Loucy (cell line): ENCODE measurements at regions not wholly inside any gene's neighbourhood (a gene's known extent, or its start where the extent isn't known, plus 50 kb on each side); places are given as distances from the start of the nearest gene placed in this dataset.

ENCODE experiments used
- H2AFZ ChIP-seq: fragments of 200-600 bp; sonication (generic); 2 replicates; pipeline ENCODE4 v1.6.0; 2016; ENCODE audit warnings: antibody characterized with exemption, mild to moderate bottlenecking, low read length, moderate library complexity
- H3F3A ChIP-seq: fragments of 200-600 bp; 2 replicates; pipeline ENCODE4 v1.6.0; 2016; ENCODE audit warnings: antibody characterized with exemption, low read depth, mild to moderate bottlenecking
- H3K27me3 ChIP-seq: fragments of 200-600 bp; sonication (generic); 2 replicates; pipeline ENCODE4 v1.6.1; 2014; ENCODE audit warnings: low read length, mild to moderate bottlenecking; ENCODE audit not compliant: insufficient read depth, poor library complexity, severe bottlenecking
- H3K36me3 ChIP-seq: fragments of 200-600 bp; sonication (generic); 2 replicates; pipeline ENCODE4 v1.6.1; 2016; ENCODE audit warnings: low read length; ENCODE audit not compliant: insufficient read depth
- H3K4me1 ChIP-seq: fragments of 200-600 bp; sonication (generic); 2 replicates; pipeline ENCODE4 v1.5.1; 2014; ENCODE audit warnings: low read length, mild to moderate bottlenecking; ENCODE audit not compliant: insufficient read depth, poor library complexity, severe bottlenecking
- H3K4me2 ChIP-seq: fragments of 200-600 bp; sonication (generic); 2 replicates; pipeline ENCODE4 v1.6.0; 2014; ENCODE audit warnings: antibody characterized with exemption, low read length, low read depth, mild to moderate bottlenecking; ENCODE audit not compliant: poor library complexity, severe bottlenecking
- H3K4me3 ChIP-seq: fragments of 200-600 bp; sonication (generic); 2 replicates; pipeline ENCODE4 v1.5.1; 2014; ENCODE audit warnings: low read length, mild to moderate bottlenecking, mixed read lengths; ENCODE audit not compliant: poor library complexity, severe bottlenecking
- H3K79me2 ChIP-seq: fragments of 200-600 bp; sonication (generic); 2 replicates; pipeline ENCODE4 v1.6.1; 2014; ENCODE audit warnings: low read length; ENCODE audit not compliant: insufficient read depth
- H3K9ac ChIP-seq: fragments of 200-600 bp; sonication (generic); 2 replicates; pipeline ENCODE4 v1.6.0; 2014; ENCODE audit warnings: mild to moderate bottlenecking, low read depth, low read length, moderate library complexity; ENCODE audit not compliant: poor library complexity, severe bottlenecking
- H3K9me2 ChIP-seq: fragments of 200-600 bp; sonication (generic); replicated peaks from 2 replicates; pipeline ENCODE4 v1.6.1; 2016; ENCODE audit warnings: low read depth, low read length, mixed read lengths
- H3K9me3 ChIP-seq: fragments of 200-600 bp; sonication (generic); 2 replicates; pipeline ENCODE4 v1.6.1; 2014; ENCODE audit warnings: mild to moderate bottlenecking, antibody characterized with exemption, low read length, low read depth; ENCODE audit not compliant: insufficient read depth
- H4K20me1 ChIP-seq: fragments of 200-600 bp; sonication (generic); 2 replicates; pipeline ENCODE4 v1.6.0; 2014; ENCODE audit warnings: antibody characterized with exemption, low read length, mild to moderate bottlenecking; ENCODE audit not compliant: insufficient read depth, poor library complexity, severe bottlenecking
- CTCF ChIP-seq: fragments of 200-600 bp; sonication (generic); conservative IDR thresholded peaks from 2 replicates; pipeline ENCODE4 v1.5.1; 2014; ENCODE audit warnings: mild to moderate bottlenecking, antibody characterized with exemption, low read length
- EZH2phosphoT487 ChIP-seq: fragments of 200-600 bp; IDR thresholded peaks from 2 replicates; pipeline ENCODE4 v1.6.1; 2018; ENCODE audit warnings: antibody characterized with exemption, mild to moderate bottlenecking, moderate library complexity, borderline replicate concordance

- no peaks in the 10 kb centered on the region for H4K20me1 ChIP-seq
- TF ChIP-seq CTCF = no peak
- TF ChIP-seq EZH2phosphoT487 = no peak
- H3K9me2 ChIP-seq = no peaks in the 10 kb centered on the region
- H3K9ac ChIP-seq = no peak overlapping the region
- no peaks in the 10 kb centered on the region for H3F3A ChIP-seq
- no peak overlapping the region for H3K4me3 ChIP-seq
- H3K36me3 ChIP-seq = no peaks in the 10 kb centered on the region
- H3K4me1 ChIP-seq = no peaks in the 10 kb centered on the region
- H3K27me3 ChIP-seq = no peaks in the 10 kb centered on the region
- H3K79me2 ChIP-seq = no peaks in the 10 kb centered on the region
- no peaks in the 10 kb centered on the region for H3K9me3 ChIP-seq
- no peak overlapping the region for H2AFZ ChIP-seq
- no peak overlapping the region for H3K4me2 ChIP-seq
Measured at GRCh38 chr13:54196684-54197083, 1168.1 kb downstream of the OLFM4 start.

- Histone ChIP-seq H3K4me1 (no peaks in the 10 kb centered on the region), H3K79me2 (no peaks in the 10 kb centered on the region), H3K9me2 (no peaks in the 10 kb centered on the region), H3K9me3 (no peaks in the 10 kb centered on the region), H2AFZ (no peak overlapping the region), H3K36me3 (no peaks in the 10 kb centered on the region), H3K4me3 (no peak overlapping the region), H3F3A (no peaks in the 10 kb centered on the region), H4K20me1 (no peaks in the 10 kb centered on the region), H3K27me3 (no peaks in the 10 kb centered on the region), H3K9ac (no peak overlapping the region), H3K4me2 (no peak overlapping the region)
- TF ChIP-seq CTCF (no peak), EZH2phosphoT487 (no peak)
Measured at GRCh38 chr13:54198911-54199310, 1170.3 kb downstream of the OLFM4 start.

GRCh38 chr13:54206626-54207025 is 1178.0 kb downstream of the OLFM4 start:
- Histone ChIP-seq H2AFZ (no peak overlapping the region), H3K79me2 (no peaks in the 10 kb centered on the region), H3K27me3 (no peaks in the 10 kb centered on the region), H3K9me2 (no peaks in the 10 kb centered on the region), H3K4me1 (no peaks in the 10 kb centered on the region), H3K9ac (no peak overlapping the region), H3K36me3 (no peaks in the 10 kb centered on the region), H3K9me3 (no peaks in the 10 kb centered on the region), H4K20me1 (no peaks in the 10 kb centered on the region), H3K4me2 (no peak overlapping the region), H3K4me3 (no peak overlapping the region), H3F3A (no peaks in the 10 kb centered on the region)
- no peak for TF ChIP-seq EZH2phosphoT487

- no peak overlapping the region for H3K4me3 ChIP-seq
- no peak overlapping the region for H3K9ac ChIP-seq
- no peaks in the 10 kb centered on the region for H3K9me3 ChIP-seq
Measured at GRCh38 chr13:54210397-54211049, 1181.9 kb downstream of the OLFM4 start.

More at GRCh38 chr13:54210397-54211049, 1181.9 kb downstream of the OLFM4 start:
- Histone ChIP-seq H2AFZ (no peak overlapping the region), H3F3A (no peaks in the 10 kb centered on the region), H4K20me1 (no peaks in the 10 kb centered on the region), H3K9me2 (no peaks in the 10 kb centered on the region; the same call in 1 of the 2 replicates), H3K79me2 (no peaks in the 10 kb centered on the region), H3K27me3 (no peaks in the 10 kb centered on the region), H3K4me2 (no peak overlapping the region), H3K4me1 (no peaks in the 10 kb centered on the region), H3K36me3 (no peaks in the 10 kb centered on the region)
- no peak for TF ChIP-seq EZH2phosphoT487
- TF ChIP-seq CTCF = no peak
